ENCODE measurements at regions not wholly inside any gene's neighbourhood (a gene's known extent, or its start where the extent isn't known, plus 50 kb on each side); places are given as distances from the start of the nearest gene placed in this dataset.

- no TSS peak for BruUV-seq (replicated peaks)
- H3K27ac ChIP-seq (ENCODE audit: low read length) = no peak overlapping the region
- H3K36me3 ChIP-seq (ENCODE audit: control insufficient read depth, insufficient read depth, low read length) = no peaks in the 10 kb centered on the region
- intact Hi-C loops (cut with micrococcal nuclease; ENCODE audit: unreplicated experiment) (no loop called here), in situ Hi-C loops (cut with HindIII; ENCODE audit: low pct_unique_long_range_greater_than_20kb, low sequenced_read_pairs) (no loop called here)
- CTCF ChIA-PET = no interaction called here
- no peaks in the 10 kb centered on the region for H3K9me3 ChIP-seq (ENCODE audit: control insufficient read depth, insufficient read depth, low read depth, low read length)
- ATAC-seq (no peak), DNase-seq (ENCODE audit: low read depth, low spot score) (no peak)
- no peak overlapping the region for H3K4me3 ChIP-seq (ENCODE audit: low read depth in 2 of 2, low read length in 2 of 2)
- H3K4me1 ChIP-seq (ENCODE audit: control insufficient read depth, insufficient read depth, low read length) = no peaks in the 10 kb centered on the region
- H3K27me3 ChIP-seq (ENCODE audit: control insufficient read depth, insufficient read depth, low read length) = no peaks in the 10 kb centered on the region
- POLR2A ChIA-PET = no interaction called here
- no peak for TF ChIP-seq REST (IDR thresholded peaks at IDR 0.05; ENCODE audit: insufficient read depth in 1 of 2, low read depth in 2 of 2, low read length in 1 of 2)
- TF ChIP-seq SIN3A (IDR thresholded peaks at IDR 0.05; ENCODE audit: borderline replicate concordance, insufficient read depth, low read depth, low read length) = no peak
- TF ChIP-seq CTCF (IDR thresholded peaks at IDR 0.05) = no peak
- no peak for TF ChIP-seq TCF7L2 (IDR thresholded peaks at IDR 0.05; ENCODE audit: low read depth, low read length)
- no peak for TF ChIP-seq POLR2AphosphoS5 (IDR thresholded peaks at IDR 0.05; ENCODE audit: low read depth, low read length)
Measured at GRCh38 chr18:7512990-7513389, 54.1 kb upstream of the PTPRM start.

- Histone ChIP-seq H3K4me3 (ENCODE audit: low read depth in 2 of 2, low read length in 2 of 2) (no peak overlapping the region), H3K27me3 (ENCODE audit: control insufficient read depth, insufficient read depth, low read length) (no peaks in the 10 kb centered on the region), H3K4me1 (ENCODE audit: control insufficient read depth, insufficient read depth, low read length) (no peaks in the 10 kb centered on the region), H3K9me3 (ENCODE audit: control insufficient read depth, insufficient read depth, low read depth, low read length) (no peaks in the 10 kb centered on the region), H3K27ac (ENCODE audit: low read length) (no peak overlapping the region), H3K36me3 (ENCODE audit: control insufficient read depth, insufficient read depth, low read length) (no peaks in the 10 kb centered on the region)
- ChIA-PET POLR2A (interaction anchor here (0.6 kb wide), 1 partner anchor 143 kb away, joined by 3 read pairs; no protein-coding TSS in a partner anchor), CTCF (interaction anchor here (0.5 kb wide), 1 partner anchor 164 kb away, joined by 3 read pairs; no protein-coding TSS in a partner anchor)
- intact Hi-C loops (cut with micrococcal nuclease; ENCODE audit: unreplicated experiment) (no loop called here), in situ Hi-C loops (cut with HindIII; ENCODE audit: low pct_unique_long_range_greater_than_20kb, low sequenced_read_pairs) (no loop called here)
- ATAC-seq = no peak
- TF ChIP-seq CTCF (IDR thresholded peaks at IDR 0.05) = no peak
- no peak for TF ChIP-seq REST (IDR thresholded peaks at IDR 0.05; ENCODE audit: insufficient read depth in 1 of 2, low read depth in 2 of 2, low read length in 1 of 2)
- no peak for TF ChIP-seq TCF7L2 (IDR thresholded peaks at IDR 0.05; ENCODE audit: low read depth, low read length)
- TF ChIP-seq POLR2AphosphoS5 (IDR thresholded peaks at IDR 0.05; ENCODE audit: low read depth, low read length) = no peak
- no peak for TF ChIP-seq SIN3A (IDR thresholded peaks at IDR 0.05; ENCODE audit: borderline replicate concordance, insufficient read depth, low read depth, low read length)
- no TSS peak for BruUV-seq (replicated peaks)
- DNase-seq (ENCODE audit: low read depth, low spot score) = no peak
Measured at GRCh38 chr18:7514796-7515440, 52.2 kb upstream of the PTPRM start.
